Mesenchymal stem cell (in vitro differentiated cells and primary cell): ENCODE measurements at regions not wholly inside any gene's neighbourhood (a gene's known extent, or its start where the extent isn't known, plus 50 kb on each side); places are given as distances from the start of the nearest gene placed in this dataset.

Source experiments
- DNase-seq: peaks from one replicate; pipeline ENCODE4 v3.0.0-alpha.2; 2013
- H2AFZ ChIP-seq: one replicate; pipeline ENCODE4 v1.6.1; 2013; ENCODE audit warnings: low read depth, mild to moderate bottlenecking, control low read depth, inconsistent platforms, low read length, moderate library complexity
- H2AK5ac ChIP-seq: 2 replicates; pipeline ENCODE4 v1.6.1; 2013; ENCODE audit warnings: low read length, moderate library complexity, mild to moderate bottlenecking, inconsistent platforms; ENCODE audit not compliant: severe bottlenecking
- H2BK120ac ChIP-seq: one replicate; pipeline ENCODE4 v1.6.1; 2013; ENCODE audit warnings: low read depth, mild to moderate bottlenecking, inconsistent platforms, low read length, moderate library complexity
- H2BK12ac ChIP-seq, 2 experiments: one replicate each; pipeline ENCODE4 v1.6.1; 2013; ENCODE audit warnings: inconsistent platforms in 2 of 2, low read length in 2 of 2, mild to moderate bottlenecking in 2 of 2, moderate library complexity in 2 of 2, control low read depth in 1 of 2
- H2BK15ac ChIP-seq: one replicate; pipeline ENCODE4 v1.6.1; 2013; ENCODE audit warnings: mild to moderate bottlenecking, low read depth, inconsistent platforms; ENCODE audit not compliant: poor library complexity, severe bottlenecking
- H2BK5ac ChIP-seq: 2 replicates; pipeline ENCODE4 v1.6.1; 2013; ENCODE audit warnings: low read depth, mild to moderate bottlenecking, low read length, control low read depth, inconsistent platforms; ENCODE audit not compliant: poor library complexity, severe bottlenecking
- H3K14ac ChIP-seq, 2 experiments: one replicate each; pipeline ENCODE4 v1.6.1; 2013; ENCODE audit warnings: inconsistent platforms in 2 of 2, low read length in 2 of 2, control low read depth in 1 of 2, mild to moderate bottlenecking in 1 of 2, moderate library complexity in 1 of 2
- H3K18ac ChIP-seq, 2 experiments: one replicate each; pipeline ENCODE4 v1.6.1; 2013; ENCODE audit warnings: inconsistent platforms in 2 of 2, low read length in 2 of 2, control low read depth in 1 of 2, low read depth in 1 of 2, mild to moderate bottlenecking in 1 of 2
- H3K23ac ChIP-seq, 2 experiments: one replicate each; pipeline ENCODE4 v1.6.1; 2013; ENCODE audit warnings: inconsistent platforms in 2 of 2, low read length in 2 of 2, mild to moderate bottlenecking in 2 of 2, moderate library complexity in 2 of 2, control low read depth in 1 of 2
- H3K27ac ChIP-seq: 2 replicates; pipeline ENCODE4 v1.5.1; 2013; ENCODE audit warnings: mild to moderate bottlenecking, moderate library complexity, low read length, control low read depth, inconsistent platforms; ENCODE audit not compliant: poor library complexity, severe bottlenecking
- H3K27me3 ChIP-seq, 2 experiments: 2 replicates each; pipeline versions ENCODE4 v1.6.1 to v1.7.0; 2013; ENCODE audit warnings: low read length in 2 of 2, mild to moderate bottlenecking in 2 of 2, moderate library complexity in 2 of 2, control low read depth in 1 of 2, inconsistent platforms in 1 of 2; ENCODE audit not compliant: control insufficient read depth in 1 of 2, insufficient read depth in 1 of 2
- H3K36me3 ChIP-seq, 2 experiments: 2 replicates each; pipeline versions ENCODE4 v1.6.1 to v1.7.0; 2013; ENCODE audit warnings: low read length in 2 of 2, control low read depth in 1 of 2, inconsistent platforms in 1 of 2, low read depth in 1 of 2, mild to moderate bottlenecking in 1 of 2; ENCODE audit not compliant: insufficient read depth in 2 of 2, control insufficient read depth in 1 of 2
- H3K4ac ChIP-seq, 2 experiments: one replicate each; pipeline ENCODE4 v1.6.1; 2013; ENCODE audit warnings: inconsistent platforms in 2 of 2, low read length in 2 of 2, mild to moderate bottlenecking in 2 of 2, moderate library complexity in 2 of 2, control low read depth in 1 of 2, low read depth in 1 of 2
- H3K4me1 ChIP-seq: 2 replicates; pipeline ENCODE4 v1.6.1; 2013; ENCODE audit warnings: low read depth, low read length, control low read depth; ENCODE audit not compliant: control insufficient read depth, insufficient read depth
- H3K4me2 ChIP-seq: 2 replicates; pipeline ENCODE4 v1.6.1; 2013; ENCODE audit warnings: low read length, mild to moderate bottlenecking, inconsistent platforms; ENCODE audit not compliant: poor library complexity, severe bottlenecking
- H3K4me3 ChIP-seq, 2 experiments: 2 replicates each; pipeline versions ENCODE4 v1.5.1 to v1.7.0; 2013; ENCODE audit warnings: low read length in 2 of 2, mild to moderate bottlenecking in 2 of 2, control low read depth in 1 of 2, low read depth in 1 of 2; ENCODE audit not compliant: insufficient read depth in 1 of 2
- H3K79me1 ChIP-seq: replicated peaks from 2 replicates; pipeline ENCODE4 v1.6.1; 2013; ENCODE audit warnings: mild to moderate bottlenecking, control low read depth, low read length, inconsistent platforms; ENCODE audit not compliant: poor library complexity, severe bottlenecking
- H3K9ac ChIP-seq: 2 replicates; pipeline ENCODE4 v1.7.0; 2013; ENCODE audit warnings: mild to moderate bottlenecking, low read length, moderate library complexity
- H3K9me3 ChIP-seq: 2 replicates; pipeline ENCODE4 v1.7.0; 2013; ENCODE audit warnings: mild to moderate bottlenecking, low read length; ENCODE audit not compliant: control insufficient read depth
- H4K8ac ChIP-seq: one replicate; pipeline ENCODE4 v1.6.1; 2013; ENCODE audit warnings: inconsistent platforms, mild to moderate bottlenecking, low read length, moderate library complexity
- H4K91ac ChIP-seq: one replicate; pipeline ENCODE4 v1.6.1; 2013; ENCODE audit warnings: mild to moderate bottlenecking, low read length, inconsistent platforms
- WGBS: methylation state at CpG from one replicate; pipeline ENCODE4 v1.1.7; 2013; ENCODE audit warnings: mixed read lengths; 5-methylcytosine and 5-hydroxymethylcytosine counted together

GRCh38 chr6:11918739-11919605 is 93.1 kb upstream of the HIVEP1 start:
- H3K4me1 ChIP-seq: peaks cover 13% of the 10 kb centered on the region
- H3K4me2 ChIP-seq: no peak overlapping the region
- H2BK120ac ChIP-seq: no peak overlapping the region
- no peaks in the 10 kb centered on the region for H3K9me3 ChIP-seq
- no peak overlapping the region for H2AK5ac ChIP-seq
- H3K9ac ChIP-seq: peak overlapping the region; percentile 90
- H3K18ac ChIP-seq: no peak overlapping the region
- no peak overlapping the region for H3K23ac ChIP-seq
- no peaks in the 10 kb centered on the region for H3K27me3 ChIP-seq
- no peak overlapping the region for H4K8ac ChIP-seq
- no peak overlapping the region for H2BK15ac ChIP-seq
- no peak overlapping the region for H2AFZ ChIP-seq
- WGBS: 85% methylated on average over 7 of the region's 9 CpGs
- H4K91ac ChIP-seq: peak overlapping the region; percentile 47
- H2BK5ac ChIP-seq: no peak overlapping the region
- peak overlapping the region; percentile 6 for H3K27ac ChIP-seq
- H3K14ac ChIP-seq: no peak overlapping the region
- H3K4me3 ChIP-seq: peak overlapping the region in 1 of 2 experiments; percentile 29
- H3K4ac ChIP-seq: peak overlapping the region; percentile 18 to 47
- H3K36me3 ChIP-seq: no peaks in the 10 kb centered on the region
- H3K79me1 ChIP-seq: no peaks in the 10 kb centered on the region
- DNase-seq: no peak
- H2BK12ac ChIP-seq: peak overlapping the region in 1 of 2 experiments; percentile 8

- Histone ChIP-seq H3K4me2 (no peak overlapping the region), H2BK12ac (peak overlapping the region; percentile 7 to 33), H4K8ac (peak overlapping the region; percentile 74), H3K18ac (peak overlapping the region; percentile 6 to 71), H3K14ac (peak overlapping the region in 1 of 2 experiments; percentile 44), H2BK15ac (no peak overlapping the region), H3K4me1 (peaks cover 13% of the 10 kb centered on the region), H3K9ac (peak overlapping the region; percentile 90), H2AFZ (no peak overlapping the region), H2BK120ac (no peak overlapping the region), H2AK5ac (no peak overlapping the region), H3K4ac (peak overlapping the region in 1 of 2 experiments; percentile 47), H4K91ac (no peak overlapping the region), H3K4me3 (peak overlapping the region in 1 of 2 experiments; percentile 29), H3K36me3 (no peaks in the 10 kb centered on the region), H2BK5ac (no peak overlapping the region), H3K9me3 (no peaks in the 10 kb centered on the region), H3K27ac (no peak overlapping the region), H3K79me1 (no peaks in the 10 kb centered on the region), H3K23ac (no peak overlapping the region), H3K27me3 (no peaks in the 10 kb centered on the region)
- peak; percentile 95 for DNase-seq
- WGBS: 66% methylated on average over 7 of the region's 9 CpGs
Measured at GRCh38 chr6:11917951-11918738, 94.0 kb upstream of the HIVEP1 start.

GRCh38 chr6:11912420-11912819 is 99.7 kb upstream of the HIVEP1 start:
- Histone ChIP-seq H3K18ac (no peak overlapping the region), H2AFZ (no peak overlapping the region), H3K27ac (no peak overlapping the region), H3K14ac (no peak overlapping the region), H2BK12ac (no peak overlapping the region), H3K79me1 (no peaks in the 10 kb centered on the region), H4K91ac (no peak overlapping the region), H3K4me1 (no peaks in the 10 kb centered on the region), H3K4ac (no peak overlapping the region), H2BK15ac (no peak overlapping the region), H3K9ac (no peak overlapping the region), H3K4me2 (no peak overlapping the region), H3K23ac (no peak overlapping the region), H2AK5ac (no peak overlapping the region), H4K8ac (no peak overlapping the region), H2BK120ac (no peak overlapping the region), H3K9me3 (no peaks in the 10 kb centered on the region), H3K36me3 (no peaks in the 10 kb centered on the region), H3K27me3 (no peaks in the 10 kb centered on the region), H3K4me3 (no peak overlapping the region), H2BK5ac (no peak overlapping the region)
- 98% methylated on average over 4 of the region's 6 CpGs for WGBS
- DNase-seq: no peak

- no peak for DNase-seq
- H4K91ac ChIP-seq: no peak overlapping the region
- H3K4me3 ChIP-seq: no peak overlapping the region
- no peak overlapping the region for H3K14ac ChIP-seq
- no peak overlapping the region for H3K18ac ChIP-seq
- H2BK15ac ChIP-seq: no peak overlapping the region
- no peak overlapping the region for H3K23ac ChIP-seq
- H2BK12ac ChIP-seq: no peak overlapping the region
- no peaks in the 10 kb centered on the region for H3K9me3 ChIP-seq
- no peak overlapping the region for H3K4ac ChIP-seq
- no peaks in the 10 kb centered on the region for H3K27me3 ChIP-seq
- no peak overlapping the region for H3K4me2 ChIP-seq
- H3K79me1 ChIP-seq: no peaks in the 10 kb centered on the region
- H2BK120ac ChIP-seq: no peak overlapping the region
- H3K9ac ChIP-seq: no peak overlapping the region
- no peak overlapping the region for H2AK5ac ChIP-seq
- no peak overlapping the region for H2BK5ac ChIP-seq
- H3K4me1 ChIP-seq: no peaks in the 10 kb centered on the region
- H4K8ac ChIP-seq: no peak overlapping the region
- no peak overlapping the region for H2AFZ ChIP-seq
- H3K36me3 ChIP-seq: no peaks in the 10 kb centered on the region
- H3K27ac ChIP-seq: no peak overlapping the region
- 100% methylated on average over 1 of the region's 1 CpG for WGBS
Measured at GRCh38 chr6:11911538-11911937, 100.6 kb upstream of the HIVEP1 start.
